ENCODE measurements at regions not wholly inside any gene's neighbourhood (a gene's known extent, or its start where the extent isn't known, plus 50 kb on each side); places are given as distances from the start of the nearest gene placed in this dataset.

DNA sequence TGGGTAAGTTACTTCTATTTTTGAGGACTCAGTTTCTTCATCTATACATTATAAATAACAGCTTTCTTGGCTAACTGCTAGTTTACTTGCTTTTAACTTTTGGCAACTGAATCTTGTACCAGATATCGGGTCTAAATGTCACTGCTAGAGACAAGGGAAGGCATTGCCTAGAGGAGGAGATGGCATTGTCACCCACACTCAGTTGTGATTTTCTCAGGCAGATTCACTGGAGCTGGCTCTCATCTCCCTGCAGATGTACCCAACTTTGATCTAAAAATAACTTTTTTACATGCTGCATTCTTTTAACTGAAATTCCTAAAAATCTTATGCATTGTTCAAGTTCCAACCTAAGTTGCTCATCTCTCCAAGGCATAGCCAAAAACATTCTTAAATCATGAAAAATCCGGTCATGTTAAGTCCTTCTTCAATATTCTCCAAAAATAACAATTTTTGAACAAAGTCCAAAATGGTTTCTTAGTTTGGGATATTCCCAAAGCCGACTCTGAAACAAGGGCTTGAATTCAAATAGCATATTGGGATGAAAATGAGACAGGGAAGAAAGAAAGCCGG, 469.0 kb upstream of the BOD1L1 start:
- no peak for DNase-seq (ENCODE audit: low read depth in 2 of 2)

DNA sequence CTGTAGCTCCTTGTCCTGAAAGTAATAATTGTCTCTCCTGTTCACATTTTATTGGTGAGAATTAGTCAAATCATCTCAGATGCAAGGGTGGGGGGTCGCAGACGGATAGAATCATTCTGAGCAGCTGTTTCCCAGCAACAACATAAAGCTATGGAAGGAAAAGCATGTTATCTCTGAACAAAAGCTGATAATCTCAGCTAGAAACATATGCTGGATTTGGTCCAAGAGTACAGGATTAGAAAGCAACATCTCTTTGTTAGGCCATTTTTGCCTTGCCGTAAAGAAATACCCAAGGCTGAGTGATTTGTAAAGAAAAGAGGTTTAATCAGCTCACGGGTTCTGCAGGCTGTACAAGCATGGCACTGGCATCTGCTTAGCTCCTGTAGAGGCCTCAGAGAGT, 472.8 kb upstream of the BOD1L1 start:
- DNase-seq (ENCODE audit: low read depth in 2 of 2): no peak

DNA sequence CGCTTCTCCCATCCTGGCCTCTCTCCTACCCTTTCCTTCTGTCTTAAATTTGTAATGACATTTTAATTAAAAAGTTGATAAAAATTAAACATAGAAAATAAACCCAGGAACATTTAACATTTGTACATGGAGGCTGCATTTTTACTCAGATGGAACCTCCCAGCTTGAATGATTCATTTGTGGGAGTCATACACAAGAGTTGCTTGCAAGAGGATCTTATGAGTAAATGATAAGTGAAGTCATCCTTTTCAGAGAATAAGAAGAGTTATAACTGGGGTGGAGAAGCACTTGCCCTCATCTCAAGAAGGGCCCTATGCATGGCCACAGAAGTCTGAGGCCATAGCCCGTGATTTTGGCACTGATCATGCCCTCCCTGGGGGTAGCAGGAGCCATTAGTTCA, 482.9 kb upstream of the BOD1L1 start:
- DNase-seq (ENCODE audit: low read depth in 2 of 2): no peak

DNA sequence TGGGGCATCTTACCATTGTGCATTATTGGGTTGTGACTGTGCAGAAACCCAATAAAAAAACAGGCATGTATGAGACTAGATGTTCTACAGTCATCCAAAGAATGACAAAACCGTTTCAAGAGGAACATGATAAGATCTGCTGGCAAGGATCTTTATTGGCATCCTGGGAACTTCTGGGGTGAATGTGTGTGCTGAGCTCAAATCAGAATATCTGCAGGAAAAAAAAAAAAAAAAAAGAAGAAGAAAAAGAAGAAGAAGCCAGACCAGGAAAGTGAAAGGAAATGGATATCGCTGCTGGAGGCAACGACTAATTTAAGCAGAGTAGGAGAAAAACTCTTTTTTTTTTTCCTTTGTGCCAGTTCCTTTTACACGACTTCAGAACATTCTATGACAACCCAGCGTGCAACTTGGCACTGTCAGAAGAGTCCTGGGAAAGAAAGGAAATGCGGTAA, 484.2 kb upstream of the BOD1L1 start:
- no peak for DNase-seq (ENCODE audit: low read depth in 2 of 2)

DNA sequence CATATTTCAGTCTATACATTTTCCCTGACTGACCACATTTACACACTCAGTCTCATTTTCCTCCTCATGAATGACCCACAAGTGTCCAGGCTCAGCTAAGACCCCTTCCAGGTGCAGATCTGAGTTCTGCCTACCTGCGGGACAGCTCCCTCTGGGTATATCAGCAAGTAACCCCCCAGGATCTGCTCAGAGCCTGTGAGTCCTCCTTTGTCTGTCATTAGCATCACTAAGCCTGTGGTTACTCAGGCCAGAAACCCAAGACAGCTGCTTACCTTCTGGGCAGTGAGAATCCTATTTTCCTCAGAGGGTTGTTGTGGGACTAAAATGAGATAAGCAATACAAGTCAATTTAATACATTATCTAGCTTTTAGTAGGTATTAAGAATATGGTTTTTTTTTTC, 487.6 kb upstream of the BOD1L1 start:
- DNase-seq (ENCODE audit: low read depth in 2 of 2): no peak

DNA sequence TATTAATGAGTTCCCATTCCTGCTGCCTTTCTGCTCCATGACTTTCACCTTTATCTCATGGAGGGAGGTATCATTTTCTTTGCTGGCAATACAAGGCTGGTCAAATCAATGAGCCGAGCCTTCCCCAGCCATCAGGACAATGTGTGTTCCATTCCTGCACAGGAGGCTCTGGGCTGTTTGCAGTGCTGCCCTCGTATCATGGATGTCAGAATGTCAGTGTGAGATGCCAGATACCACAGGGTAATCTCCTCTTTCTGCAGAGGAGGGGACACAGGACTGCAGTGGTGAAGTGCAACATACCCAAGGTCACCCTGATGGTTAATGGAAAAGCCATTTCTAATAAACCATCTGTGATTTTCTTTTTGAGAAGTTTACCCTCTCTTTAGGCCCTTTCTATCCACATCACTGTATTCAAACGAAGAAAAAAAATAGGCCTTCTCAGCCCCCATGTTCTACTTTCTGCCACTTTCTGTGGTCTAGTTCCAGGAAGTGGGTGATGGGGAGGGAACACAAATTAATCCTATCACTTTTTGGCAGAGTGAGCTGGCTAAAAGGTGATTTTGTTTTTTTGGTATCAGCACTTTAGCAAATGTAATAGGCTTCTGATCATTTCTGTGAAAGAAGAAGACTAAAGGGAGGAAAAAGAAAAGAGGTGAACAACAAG, 490.2 kb upstream of the BOD1L1 start:
- no peak for DNase-seq (ENCODE audit: low read depth in 2 of 2)

DNA sequence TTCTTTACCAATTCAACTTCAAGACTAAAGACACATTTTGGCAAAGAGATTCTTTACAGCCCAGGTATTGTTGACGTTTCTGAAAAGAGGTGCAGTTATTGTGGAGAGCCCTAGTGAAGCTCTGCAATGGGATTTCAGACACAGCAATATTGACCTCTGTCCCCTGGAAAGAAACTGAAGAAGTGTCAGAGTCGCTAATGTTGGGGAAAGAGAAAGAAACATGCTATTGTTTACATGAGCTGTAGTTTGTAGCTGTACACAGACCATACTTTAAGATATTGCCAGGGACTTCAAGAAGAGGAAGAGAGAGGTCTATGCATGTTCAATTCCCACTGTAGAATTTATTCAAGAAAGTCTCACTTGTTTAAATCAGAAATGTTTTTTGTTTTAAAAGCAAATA, 497.3 kb upstream of the BOD1L1 start:
- DNase-seq (ENCODE audit: low read depth in 2 of 2): no peak

DNA sequence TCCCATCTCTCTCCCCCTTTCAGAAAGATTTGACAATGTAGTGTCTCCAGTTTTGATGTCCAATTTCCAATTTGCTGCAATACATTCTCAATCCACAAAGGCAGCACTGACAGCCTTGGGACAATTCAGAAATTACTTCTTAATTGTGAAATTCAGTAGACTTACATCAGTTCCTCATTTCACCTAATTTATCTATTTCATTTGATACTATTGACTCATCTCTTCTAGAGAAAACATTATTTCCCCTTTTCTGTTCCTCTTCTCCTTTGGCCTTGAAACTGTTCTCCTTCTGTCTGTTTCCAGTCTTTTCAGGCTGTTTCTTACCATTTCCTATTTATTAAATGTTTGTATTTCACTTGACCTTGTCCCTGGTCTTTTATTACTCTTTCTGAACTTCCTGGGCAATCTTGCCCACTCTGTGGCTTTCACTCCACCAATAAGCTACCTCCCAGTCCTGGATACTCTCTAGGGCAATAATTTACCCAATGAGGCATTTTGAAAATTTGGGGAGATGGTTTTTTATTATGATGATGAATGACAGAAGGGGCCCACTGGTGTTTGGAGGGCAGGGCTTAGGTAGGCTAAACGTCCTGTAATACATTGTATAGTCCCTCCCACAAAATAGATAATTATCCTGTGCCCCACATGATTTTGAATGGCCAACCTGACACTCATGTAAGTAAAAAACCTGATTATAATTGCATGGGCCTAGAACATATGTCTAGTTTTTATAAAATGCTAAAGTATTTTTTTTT, 498.0 kb upstream of the BOD1L1 start:
- DNase-seq (ENCODE audit: low read depth in 2 of 2): no peak

DNA sequence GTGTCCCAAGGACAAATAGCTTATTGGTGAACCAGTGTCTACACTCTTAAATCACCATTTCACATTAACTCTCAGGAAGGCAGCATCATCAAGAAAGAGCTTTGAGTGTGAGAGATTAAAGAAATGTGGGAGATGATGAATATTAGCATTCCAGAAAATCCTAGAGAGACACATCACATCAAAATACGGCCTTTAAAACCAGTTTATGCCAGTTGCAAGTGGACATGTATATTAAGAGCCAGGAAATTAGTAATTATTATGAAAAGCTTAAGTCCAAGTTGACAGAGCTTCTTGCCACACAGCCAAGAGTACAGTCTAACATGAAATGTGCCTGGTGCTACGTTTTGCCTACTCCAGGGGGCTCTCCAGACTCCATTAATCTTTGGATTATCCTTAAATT, 503.0 kb upstream of the BOD1L1 start:
- DNase-seq (ENCODE audit: low read depth in 2 of 2): no peak

DNA sequence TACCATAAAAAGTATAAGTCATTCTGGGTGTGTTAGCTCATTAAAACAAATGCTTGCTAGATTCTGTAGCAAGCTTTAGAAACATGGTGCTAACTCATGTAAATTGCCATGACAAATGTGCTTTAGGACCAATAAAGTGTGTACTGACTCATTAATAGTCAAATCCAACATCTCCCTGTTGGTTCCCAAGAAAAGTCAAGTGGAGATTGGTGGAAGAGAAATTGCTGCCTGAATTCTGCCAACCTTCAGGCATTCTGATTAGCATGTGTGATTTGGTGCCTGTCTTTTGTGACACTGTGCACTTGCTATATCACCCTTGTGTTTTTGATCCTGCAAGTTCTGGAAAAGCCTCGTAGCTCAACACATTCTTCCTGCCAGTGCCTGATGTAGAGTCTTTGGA, 503.8 kb upstream of the BOD1L1 start:
- no peak for DNase-seq (ENCODE audit: low read depth in 2 of 2)

DNA sequence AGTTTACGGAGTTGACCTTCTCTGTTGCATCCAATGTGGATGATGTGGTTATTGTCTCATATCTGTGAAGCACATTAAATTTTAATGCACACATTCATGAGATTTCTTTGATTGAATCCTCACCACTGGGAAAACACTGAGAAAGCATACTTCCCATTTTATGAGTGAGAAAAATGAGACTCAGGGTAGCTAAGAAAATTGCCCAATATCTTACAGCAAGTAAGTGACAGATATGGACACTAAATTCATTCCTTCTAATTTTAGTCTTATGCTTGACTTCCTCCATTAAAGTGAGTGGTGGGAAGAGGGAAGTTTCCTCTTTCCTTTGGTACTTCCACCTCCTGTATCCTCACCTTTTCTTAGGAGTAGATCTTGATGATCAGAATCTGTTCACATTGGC, 504.8 kb upstream of the BOD1L1 start:
- no peak for DNase-seq (ENCODE audit: low read depth in 2 of 2)

DNA sequence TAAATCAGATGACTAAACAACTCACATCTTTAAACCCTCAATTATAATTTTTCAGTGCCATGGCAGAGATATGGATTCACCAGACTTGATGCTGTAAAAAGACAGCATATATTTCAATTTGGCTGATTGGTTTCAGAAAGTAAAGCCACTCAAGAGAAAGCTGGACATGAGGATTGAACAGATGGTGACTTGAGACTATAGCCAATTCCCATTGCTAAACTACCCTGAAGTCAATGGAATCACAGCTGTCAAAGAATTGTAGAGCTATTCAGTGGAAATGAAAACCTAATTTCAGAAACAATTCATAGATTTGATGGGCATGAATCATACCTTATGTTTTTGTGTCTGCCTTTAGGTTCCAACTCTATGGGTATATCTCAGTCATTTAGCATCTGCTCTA, 510.6 kb upstream of the BOD1L1 start:
- DNase-seq (ENCODE audit: low read depth in 2 of 2): no peak

DNA sequence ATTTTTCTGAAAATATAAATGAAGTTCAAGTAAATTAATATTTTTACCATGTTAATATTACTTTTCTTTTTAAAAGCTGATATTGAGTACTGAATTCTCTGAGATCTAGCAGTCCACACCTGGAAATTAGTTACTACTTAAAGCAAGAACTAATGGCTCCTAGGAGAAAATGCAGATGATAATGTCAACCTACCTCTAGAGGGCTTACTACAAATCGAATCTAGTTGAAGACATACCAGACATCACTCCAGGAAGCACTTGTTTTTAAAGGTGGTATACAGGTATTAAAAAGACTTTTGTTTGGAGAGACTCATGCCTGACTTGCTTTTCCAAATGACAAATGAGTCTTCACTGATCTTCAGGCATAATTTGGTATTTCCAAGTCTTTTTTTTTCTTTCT, 516.4 kb upstream of the BOD1L1 start:
- DNase-seq (ENCODE audit: low read depth in 2 of 2): no peak

DNA sequence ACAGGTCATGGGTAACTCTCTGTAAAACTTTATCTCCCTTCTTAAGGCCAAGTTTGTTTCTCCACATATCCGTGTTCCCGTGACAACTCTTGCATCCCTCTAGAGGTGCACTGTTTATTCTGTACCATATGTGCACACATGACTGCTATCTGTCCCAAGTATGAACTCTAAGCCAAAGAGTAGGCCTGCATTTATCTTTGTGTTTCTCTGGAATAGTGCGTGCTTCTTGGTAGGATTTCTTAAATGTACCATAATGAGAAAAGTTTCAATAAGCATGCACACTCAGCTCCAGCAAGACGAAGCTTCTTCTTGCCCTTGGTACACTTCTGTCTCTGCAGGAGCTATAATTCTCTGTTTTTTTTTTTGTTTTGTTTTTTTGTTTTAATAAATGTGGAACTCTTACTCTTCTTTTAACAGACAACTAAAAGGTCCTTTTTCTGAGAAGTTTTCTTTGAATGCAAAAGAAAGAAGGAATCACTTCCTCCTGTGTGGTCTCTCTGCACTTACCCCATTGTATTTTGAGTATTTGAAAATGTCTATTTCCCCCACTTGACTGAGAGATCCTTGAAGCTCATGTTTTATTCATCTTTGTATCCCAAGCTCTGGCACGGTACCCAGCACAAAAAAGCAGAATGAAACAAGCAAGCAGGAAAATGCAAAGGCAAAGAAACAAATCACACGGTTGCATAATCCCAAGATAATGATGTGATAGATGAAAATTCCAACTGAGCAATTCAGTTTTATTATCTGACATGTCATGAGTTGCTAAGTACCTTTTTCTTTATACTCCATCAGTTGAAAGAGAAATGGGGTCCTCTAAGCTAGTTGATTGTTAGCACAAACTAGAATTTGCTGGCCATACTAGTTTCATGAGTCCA, 521.9 kb upstream of the BOD1L1 start:
- DNase-seq (ENCODE audit: low read depth in 2 of 2): no peak

DNA sequence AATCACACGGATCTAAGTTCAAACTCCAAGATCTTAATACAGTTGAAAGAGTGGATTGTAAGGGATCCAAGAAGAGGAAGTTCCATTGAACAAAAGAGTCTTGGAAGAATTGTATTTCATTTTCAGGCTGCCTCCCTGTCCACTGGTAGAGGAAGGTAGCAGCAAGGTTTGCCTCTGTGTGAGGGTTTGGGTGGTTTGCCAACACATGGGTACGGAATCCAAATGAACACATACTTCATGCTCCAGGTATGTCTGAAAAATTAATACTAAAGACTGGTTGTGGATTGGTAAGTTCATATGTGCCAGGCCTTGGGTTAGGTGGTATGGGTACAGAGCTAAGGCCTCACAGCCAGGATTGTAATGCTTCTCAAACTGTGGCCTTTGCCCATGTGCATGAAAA, 523.6 kb upstream of the BOD1L1 start:
- no peak for DNase-seq (ENCODE audit: low read depth in 2 of 2)

DNA sequence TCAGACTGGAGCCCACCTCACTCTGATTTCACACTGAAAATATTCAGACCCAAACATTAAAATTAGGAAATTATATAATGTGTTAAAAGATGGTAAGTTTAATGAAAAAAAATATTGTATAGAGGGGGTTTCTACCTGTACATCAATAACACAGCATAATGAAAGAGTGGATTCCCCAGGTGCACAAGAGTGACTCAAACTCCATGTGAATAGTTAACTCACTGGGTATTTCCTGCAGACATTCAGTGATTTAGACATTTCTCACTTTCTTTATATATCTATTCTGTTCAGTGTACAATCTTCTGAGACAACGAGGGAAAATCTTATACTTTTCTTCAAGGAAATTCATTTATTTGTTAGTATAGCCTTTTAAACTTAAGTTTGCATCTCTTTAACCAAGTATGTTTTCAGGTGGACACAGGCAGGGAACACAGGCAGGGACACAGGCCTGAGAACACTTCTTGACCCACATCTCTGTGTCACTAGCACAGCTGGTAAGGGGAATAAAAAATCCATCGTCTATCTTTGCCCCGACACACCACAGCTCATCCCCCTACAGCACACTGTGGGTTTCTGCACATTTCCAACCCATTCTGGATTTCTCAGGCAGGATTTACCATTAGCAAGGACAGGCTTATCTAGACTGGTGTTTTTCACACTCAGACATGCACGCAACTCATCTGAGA, 525.5 kb upstream of the BOD1L1 start:
- DNase-seq (ENCODE audit: low read depth in 2 of 2): no peak

DNA sequence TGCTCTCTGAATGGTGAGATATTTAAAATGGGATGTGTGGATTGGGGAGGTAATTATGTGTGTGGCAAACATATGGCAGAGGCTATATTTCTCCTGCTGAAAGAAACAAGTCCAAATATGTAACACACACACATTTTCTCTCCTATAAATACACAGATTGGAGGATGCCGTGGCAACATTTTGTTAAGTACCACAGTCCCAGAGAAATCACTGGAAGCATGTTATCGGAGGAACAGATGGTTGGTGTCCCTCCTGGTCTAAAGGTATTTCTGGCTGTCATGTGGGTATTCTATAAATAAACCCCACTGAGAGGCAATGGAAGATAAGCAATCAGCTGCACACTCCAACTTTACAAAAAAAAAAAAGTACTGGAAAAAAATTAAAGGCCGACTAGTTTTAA, 528.3 kb upstream of the BOD1L1 start:
- DNase-seq (ENCODE audit: low read depth in 2 of 2): no peak

DNA sequence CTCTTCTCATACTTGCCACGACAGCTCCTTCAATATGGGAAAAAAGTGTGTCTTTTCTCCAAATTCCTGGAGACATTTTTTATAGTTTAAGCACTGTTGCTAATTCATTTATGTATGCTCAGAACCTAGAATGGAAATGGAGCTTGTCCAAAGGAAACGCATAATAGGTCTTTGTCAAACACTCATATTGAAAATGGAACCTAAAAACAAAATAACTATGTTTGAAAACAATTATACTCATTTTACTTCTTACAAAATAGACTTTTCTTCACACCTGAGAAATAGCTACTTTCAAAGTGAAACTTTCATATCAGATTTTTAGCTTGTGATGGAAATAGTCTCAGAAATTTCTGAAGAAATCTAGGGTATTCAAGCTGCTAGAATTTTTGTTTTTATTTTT, 529.7 kb upstream of the BOD1L1 start:
- DNase-seq (ENCODE audit: low read depth in 2 of 2): no peak

DNA sequence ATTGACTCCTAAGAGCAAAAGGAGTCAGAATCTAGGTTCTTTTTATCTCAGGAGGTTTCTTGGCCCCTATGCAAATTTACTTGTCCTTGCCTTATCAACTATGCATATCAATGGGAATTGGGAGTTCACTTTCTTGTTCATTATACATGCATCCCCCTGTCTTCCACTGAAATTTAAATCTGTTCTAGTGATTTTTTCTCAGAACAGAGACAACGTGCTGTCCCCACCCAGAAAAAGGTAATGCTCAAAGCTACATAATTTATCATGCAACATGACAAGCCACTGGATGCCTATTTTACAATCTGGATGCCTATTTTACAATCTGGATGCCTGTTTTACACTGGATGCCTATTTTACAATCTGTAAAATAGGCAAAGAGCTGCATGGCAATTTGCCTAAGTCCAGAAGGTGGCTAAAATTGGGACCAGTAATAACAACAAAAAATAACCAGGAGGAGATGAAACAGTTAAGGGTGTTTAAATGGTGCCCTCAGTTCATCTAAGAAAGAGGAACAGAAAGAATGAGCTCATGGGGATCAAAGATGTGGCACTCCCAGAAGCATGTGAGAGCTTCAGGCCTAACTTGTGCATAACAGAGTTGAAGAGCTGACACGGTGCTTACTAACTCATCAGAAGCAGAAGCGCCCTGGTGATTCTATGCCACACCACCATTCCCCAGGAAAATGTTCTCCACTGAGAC, 537.8 kb upstream of the BOD1L1 start:
- no peak for DNase-seq (ENCODE audit: low read depth in 2 of 2)

DNA sequence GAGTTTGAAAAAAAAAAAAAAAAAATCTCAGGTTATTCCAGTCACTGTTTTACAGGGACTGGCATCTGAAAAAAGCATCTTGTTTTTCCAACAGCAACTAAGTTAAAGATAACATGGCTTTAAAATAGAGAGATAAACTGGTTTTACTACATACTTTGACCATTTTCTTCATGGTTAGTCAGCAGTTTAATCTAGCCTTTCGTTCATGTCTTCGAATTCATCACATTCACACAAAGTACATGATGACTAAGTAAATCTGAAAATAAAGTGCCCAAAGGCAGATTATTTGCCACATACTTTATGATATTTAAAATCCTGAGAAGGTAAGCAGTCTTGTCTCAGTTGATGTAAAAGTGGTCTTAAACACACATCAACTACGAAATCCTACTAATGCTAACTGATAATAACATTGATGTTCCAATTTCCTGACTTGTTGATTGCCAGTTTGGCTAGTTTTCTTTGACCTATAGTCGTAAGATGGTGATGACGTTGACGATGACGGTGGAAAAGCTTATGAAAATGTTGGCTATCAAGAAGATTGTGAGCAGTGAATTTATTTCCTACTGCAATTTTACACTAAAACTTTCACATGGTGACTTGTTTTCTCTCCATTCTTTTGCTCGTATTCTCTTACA, 540.5 kb upstream of the BOD1L1 start:
- no peak for DNase-seq (ENCODE audit: low read depth in 2 of 2)

DNA sequence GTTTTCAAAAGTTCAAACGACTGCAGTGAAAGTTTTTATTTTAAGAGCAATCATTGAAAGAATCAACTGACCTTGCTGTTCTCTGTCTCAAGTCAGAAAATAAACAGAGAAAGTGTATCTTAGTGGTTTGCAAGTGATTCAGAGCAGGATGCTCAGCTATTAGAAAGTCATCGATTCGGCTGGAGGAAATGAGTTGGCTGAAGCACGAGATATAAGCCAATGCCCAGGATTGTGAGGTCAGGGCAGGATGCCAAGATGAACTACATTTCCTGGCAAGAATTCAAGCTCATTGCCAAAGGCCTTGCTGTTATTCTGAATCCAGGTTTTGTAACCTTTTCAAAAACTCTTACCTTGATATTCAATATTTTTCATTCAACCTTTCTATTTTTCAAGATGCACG, 541.4 kb upstream of the BOD1L1 start:
- no peak for DNase-seq (ENCODE audit: low read depth in 2 of 2)

Data from stimulated activated CD4-positive, alpha-beta T cell treated with anti-CD3 and anti-CD28 coated beads, Interleukin-1b, Interleukin-23, amount 100 ng/mL, for 1 hour (primary cell).